Middle frontal gyrus (tissue), 1 donor: ENCODE measurements at regions not wholly inside any gene's neighbourhood (a gene's known extent, or its start where the extent isn't known, plus 50 kb on each side); places are given as distances from the start of the nearest gene placed in this dataset.
"Not testable (repeated sequence)": the region's sequence is repeated elsewhere in the genome, so short reads cannot be mapped to it uniquely, and the experiment has no call there.

ENCODE experiments used
- DNase-seq: peaks from one replicate; pipeline ENCODE4 v3.0.0-alpha.2; 2015; ENCODE audit warnings: low spot score; ENCODE audit errors: extremely low spot score

GRCh38 chr1:163973586-163973985, 585.4 kb upstream of the PBX1 start:
- no peak for DNase-seq

- no peak for DNase-seq
Observed at GRCh38 chr1:163974120-163974519, 584.9 kb upstream of the PBX1 start.

DNA sequence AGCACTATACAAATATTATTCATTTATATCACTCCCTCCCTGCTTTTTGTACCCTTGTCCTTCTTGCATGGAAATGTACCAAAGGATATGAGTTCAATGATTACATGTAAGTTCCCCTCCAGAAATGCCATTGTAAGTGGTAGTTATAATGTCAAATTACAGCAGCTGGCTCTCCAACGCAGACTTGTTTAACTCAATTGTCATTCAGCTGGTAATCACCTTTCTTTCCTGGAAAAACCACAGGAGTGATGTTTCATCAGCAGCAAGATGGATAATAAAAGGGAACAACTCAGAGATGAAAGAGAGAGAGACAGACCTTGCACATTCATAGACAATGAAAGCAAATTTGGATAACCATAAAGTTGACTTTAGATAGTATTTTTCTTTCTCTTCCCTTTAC, 578.6 kb upstream of the PBX1 start:
- DNase-seq = no peak

DNA sequence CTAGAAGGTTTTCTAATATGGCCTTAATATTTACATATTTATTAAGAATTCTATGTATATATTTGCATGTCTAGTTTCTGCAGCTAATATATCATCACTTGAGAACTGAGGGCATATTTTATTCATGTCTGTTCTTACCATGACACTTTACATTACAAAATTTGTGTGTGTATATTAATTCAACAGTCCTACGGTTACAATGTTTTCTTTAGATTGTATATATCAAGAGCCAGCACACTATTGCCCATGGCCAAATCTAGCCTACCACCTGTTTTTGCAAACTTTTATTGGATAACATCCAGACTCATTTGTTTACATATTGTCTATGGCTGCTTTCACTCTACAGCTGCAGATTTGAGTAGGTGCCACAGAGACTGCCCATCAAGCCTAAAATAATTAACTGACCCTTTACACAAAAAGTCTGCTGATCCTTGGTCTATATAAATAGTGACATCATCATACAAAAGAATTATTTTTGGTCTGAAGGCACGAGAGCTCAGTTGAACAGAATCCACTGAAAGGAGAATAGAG, 577.4 kb upstream of the PBX1 start:
- DNase-seq = no peak

DNA sequence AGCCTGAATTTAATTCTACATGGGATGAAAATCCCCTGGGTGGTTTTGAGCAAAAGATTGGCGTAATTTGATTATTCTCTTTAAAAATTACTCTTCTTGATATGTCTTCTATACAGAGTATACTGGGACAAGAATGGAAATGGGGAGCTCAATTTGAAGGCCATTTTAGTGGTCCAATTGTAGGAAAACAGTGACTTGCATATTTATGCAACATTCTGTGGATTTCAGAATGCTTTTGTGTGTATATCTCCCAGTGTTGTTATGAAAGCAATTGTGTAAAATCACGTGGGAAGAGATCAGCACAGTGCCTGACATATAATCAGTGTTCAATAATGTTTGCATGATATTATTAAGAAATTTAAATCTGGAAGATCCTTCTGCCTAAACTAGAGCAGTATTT, 575.9 kb upstream of the PBX1 start:
- no peak for DNase-seq

- DNase-seq = no peak
Observed at GRCh38 chr1:163985700-163986099, 573.3 kb upstream of the PBX1 start.

DNA sequence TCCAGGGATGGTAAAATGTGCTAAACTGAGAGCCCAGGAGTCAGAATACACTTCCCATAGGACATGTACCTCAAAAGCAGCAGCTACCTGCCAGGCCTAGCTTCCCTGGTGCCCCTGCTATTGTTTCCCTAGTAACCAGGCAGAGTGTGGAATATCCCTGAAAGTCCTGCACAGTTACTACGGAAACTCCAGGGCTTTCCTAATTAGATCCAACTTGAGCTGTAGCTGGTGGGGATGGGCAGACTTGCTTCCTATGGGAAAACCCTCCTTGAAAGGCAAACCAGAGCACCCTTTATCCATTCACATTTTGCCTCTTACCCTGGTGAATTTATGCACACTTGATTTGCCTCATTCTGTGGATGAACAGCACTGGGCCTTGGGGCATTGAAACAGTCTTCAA, 559.9 kb upstream of the PBX1 start:
- no peak for DNase-seq

- DNase-seq = not testable (repeated sequence)
Observed at GRCh38 chr1:164006186-164006585, 552.8 kb upstream of the PBX1 start.

- no peak for DNase-seq
Observed at GRCh38 chr1:164006621-164007020, 552.4 kb upstream of the PBX1 start.

GRCh38 chr1:164017239-164017638, 541.7 kb upstream of the PBX1 start:
- DNase-seq = no peak

- no peak for DNase-seq
Observed at GRCh38 chr1:164020391-164020790, 538.6 kb upstream of the PBX1 start.

GRCh38 chr1:164021813-164022212, 537.2 kb upstream of the PBX1 start:
- no peak for DNase-seq

DNA sequence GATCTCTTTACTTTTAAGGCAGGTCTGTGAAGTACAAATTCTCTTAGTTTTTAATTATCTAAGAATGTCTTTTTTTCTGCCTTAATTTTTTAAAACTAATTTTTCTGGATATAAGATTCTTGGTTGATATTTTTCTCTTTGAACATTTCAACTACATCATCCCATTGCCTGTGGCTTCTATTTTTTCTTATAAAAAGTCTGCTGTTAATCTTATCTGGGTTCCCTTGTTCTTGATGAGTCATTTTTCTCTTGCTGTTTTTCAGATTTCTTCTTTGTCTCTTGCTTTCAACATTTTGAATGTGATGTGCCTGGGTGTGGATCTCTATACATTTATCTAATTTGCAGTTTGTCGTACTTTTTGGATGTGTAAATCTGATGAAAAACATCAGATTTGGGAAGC, 525.2 kb upstream of the PBX1 start:
- no peak for DNase-seq

DNA sequence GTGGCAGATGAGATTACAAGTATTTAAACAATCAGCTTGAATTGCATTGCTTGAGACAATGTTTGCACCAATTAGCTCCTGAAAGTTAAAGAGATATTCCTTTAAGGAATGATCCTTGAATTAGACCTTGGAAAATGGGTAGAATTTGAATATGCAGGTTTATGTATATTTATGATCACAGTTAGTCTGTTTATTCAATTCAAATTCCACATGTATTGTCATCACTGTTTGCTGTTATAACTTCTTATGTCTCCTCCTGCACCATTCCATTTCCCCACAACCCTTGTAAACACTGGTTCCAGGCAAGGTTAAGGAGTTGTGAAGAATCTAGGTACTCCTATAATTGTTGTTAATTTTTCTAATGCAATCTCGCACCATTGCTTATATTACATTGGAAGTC, 518.2 kb upstream of the PBX1 start:
- no peak for DNase-seq

GRCh38 chr1:164051782-164052181, 507.2 kb upstream of the PBX1 start:
- no peak for DNase-seq

DNA sequence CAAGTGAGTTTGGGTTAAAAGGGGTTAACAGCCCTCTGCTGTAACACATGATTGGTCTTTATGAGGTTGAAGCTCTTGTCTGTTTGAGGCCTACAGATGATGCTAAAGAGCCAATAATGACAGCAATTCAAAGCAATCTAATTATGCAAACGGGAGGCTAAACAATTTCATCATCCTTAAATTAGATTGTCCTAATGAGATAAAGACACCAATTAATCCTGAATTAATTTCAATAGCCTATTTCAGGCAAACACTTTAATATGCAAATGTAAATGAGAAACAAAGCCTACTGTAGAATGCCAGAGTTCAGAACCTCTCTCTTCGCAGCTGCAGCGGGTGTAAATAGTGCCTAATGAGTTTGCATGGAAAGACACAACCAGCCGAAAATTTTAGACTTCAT, 504.7 kb upstream of the PBX1 start:
- DNase-seq = no peak

DNA sequence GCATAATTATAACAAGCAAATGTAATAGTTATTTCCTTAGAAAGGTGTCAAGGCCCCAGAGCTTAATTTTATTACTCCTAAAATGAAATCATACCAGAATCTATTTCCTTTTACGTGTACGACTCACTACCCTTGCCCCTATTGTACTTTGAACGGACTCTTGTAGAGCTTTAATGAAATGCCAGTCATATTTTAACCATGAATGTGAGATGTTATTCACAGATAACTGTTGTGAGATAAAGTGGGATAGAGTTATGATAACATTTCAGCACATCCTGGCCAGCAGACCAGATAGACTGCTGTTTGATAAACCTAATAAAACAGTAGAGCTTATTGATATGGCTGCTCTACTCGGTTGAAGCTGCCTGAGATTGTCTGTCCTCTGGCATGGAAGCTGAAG, 500.8 kb upstream of the PBX1 start:
- DNase-seq = no peak

DNA sequence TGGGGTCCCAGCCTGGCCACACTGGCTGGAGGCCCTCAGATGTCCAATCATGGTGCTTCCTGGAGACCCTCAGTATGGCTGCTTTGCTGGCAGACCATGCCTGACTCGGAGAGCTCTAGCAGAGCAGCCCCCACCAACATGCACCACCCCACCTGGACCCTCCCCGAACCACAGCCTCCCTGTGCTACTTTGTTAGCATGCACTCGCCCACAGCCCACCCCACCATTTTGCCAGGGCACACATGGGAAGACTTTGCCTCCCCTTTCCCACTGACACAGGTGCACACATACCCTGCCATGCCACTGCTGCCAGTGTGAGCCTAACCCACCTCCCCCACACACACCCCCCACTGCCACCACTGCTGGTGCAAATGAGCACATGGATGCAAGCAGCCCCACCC, 497.5 kb upstream of the PBX1 start:
- no peak for DNase-seq

DNA sequence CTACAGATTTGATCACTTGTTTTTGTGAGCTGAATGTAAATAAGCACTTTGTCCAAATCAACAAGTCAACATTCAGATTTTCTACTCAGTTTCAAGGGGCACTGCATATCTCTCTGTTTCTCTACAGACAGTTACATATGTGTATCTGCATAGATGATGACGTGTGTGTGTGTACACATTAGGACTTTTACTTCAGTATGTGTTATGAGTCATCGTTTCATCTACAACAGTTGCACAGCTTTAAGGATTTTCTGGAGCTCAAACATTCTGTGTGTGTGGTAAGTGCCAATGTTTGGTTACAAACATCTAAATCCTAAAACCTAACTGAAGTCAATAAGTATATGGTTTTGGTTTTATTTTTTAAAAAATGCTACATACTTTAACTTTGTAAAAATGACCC, 494.5 kb upstream of the PBX1 start:
- no peak for DNase-seq

GRCh38 chr1:164071288-164071687, 487.7 kb upstream of the PBX1 start:
- no peak for DNase-seq

- no peak for DNase-seq
Observed at GRCh38 chr1:164086832-164087231, 472.2 kb upstream of the PBX1 start.

DNA sequence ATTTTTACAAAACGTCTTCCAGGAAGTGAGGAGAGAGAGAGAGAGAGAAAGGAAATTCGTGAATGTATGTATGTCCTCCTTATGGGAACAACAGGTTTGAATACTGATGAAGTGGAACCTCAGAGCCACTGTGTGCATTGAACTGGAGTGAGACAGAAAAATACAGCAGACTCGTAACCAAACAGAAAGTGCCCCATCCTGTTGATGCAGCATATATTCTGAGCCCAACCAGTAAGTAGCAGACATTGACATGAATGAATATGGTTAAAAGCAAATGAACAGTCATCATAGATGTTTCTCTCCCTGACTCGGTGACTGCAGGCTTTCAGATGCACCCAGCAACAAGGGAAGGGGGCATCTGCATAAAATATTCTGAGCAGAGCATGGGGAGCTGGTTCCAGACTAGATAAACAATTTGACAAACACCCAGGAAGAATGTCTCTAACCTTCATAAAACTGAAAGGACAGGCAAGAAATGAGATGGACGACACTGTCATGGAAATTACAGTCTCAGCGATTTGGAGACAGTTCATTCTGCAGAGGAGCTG, 471.0 kb upstream of the PBX1 start:
- no peak for DNase-seq

DNA sequence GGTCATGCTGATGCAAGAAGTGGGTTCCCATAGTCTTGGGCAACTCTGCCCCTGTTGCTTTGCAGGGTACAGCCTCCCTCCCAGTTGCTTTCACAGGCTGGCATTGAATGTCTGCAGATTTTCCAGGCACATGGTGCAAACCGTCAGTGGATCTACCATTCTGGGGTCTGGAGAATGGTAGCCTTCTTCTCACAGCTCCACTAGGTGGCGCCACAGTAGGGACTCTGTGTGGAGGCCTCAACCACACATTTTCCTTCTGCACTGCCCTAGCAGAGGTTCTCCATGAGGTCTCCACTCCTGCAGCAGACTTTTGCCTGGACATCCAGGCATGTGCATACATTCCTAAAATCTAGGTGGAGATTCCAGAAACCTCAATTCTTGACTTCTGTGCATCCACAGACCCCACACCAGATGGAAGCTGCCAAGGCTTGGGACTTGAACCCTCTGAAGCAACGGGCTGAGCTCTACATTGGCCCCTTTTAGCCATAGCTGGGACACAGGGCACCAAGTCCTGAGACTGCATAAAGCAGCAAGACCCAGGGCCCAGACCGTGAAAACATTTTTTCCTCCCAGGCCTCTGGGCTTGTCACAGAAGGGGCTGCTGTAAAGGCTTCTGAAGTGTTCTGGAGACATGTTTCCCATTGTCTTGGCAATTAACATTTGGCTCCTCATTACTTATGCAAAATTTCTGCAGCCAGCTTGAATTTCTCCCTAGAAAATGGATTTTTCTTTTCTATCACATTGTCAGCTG, 466.2 kb upstream of the PBX1 start:
- no peak for DNase-seq
